ENCODE measurements at regions not wholly inside any gene's neighbourhood (a gene's known extent, or its start where the extent isn't known, plus 50 kb on each side); places are given as distances from the start of the nearest gene placed in this dataset.

- no peak for DNase-seq
Observed at GRCh38 chr10:78164702-78165101, 131.0 kb downstream of the RPS24 start.

- no peak for DNase-seq
Observed at GRCh38 chr10:78165172-78165571, 131.5 kb downstream of the RPS24 start.

DNA sequence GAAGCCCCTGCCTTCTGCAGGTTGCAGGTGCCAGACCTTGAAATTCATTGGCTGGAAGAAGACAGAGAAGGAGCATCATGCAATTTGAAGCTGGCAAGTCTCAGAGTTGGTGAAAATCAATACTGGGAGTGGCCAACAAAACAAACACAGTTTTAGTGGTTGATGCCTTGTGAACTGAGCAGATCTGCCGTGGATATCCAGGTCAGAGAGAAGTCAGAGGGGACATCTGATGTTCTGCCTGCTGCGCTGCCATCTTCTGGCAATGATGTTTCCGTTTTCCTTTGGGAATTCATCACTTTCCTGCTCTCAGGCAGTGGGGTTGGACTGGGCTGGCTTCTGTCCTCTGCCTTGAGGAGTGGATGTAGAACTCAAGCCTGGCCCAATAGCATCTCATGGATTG, 132.0 kb downstream of the RPS24 start:
- DNase-seq, result no peak

DNA sequence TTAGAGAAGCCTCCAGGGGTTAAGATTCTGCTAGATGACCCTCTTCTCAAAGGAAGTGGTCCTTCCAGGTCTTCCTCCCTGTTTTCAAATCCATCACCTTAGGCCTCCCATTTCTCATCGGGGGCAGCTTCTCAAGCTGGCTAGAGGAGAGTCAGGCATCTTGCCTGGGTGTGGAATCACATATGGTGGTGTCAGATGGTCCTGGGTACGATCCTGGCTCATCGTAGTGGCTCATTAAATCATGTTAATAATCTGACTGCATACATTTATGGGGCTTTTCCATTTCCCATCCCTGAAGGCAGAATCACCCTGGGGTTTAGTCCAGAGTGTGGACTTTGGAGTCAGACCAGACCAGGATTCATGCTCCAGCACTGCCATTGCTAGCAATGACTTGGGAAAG, 132.6 kb downstream of the RPS24 start:
- DNase-seq, result no peak

DNA sequence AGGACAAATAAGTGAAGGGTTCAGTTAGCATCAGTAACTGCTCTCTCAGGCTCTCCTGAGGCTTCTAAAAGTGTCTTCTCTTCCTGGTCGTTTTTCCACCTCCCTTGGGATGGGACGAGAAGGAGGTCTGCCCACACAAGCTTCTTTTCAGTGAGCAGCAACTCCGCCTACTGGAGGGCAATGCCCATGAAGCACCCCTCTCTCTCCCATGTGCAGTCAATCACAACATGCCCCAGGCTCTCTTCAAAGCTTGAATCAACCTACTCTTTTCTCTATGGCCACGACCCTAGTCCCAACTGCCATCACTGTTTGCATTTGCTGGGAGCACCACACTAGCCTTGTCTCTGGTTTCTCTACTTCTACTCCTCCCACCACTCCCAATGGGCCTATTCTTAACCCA, 135.6 kb downstream of the RPS24 start:
- no peak for DNase-seq

GRCh38 chr10:78170026-78170475, 136.4 kb downstream of the RPS24 start:
- DNase-seq, result no peak

GRCh38 chr10:78171633-78172400, 138.2 kb downstream of the RPS24 start:
- DNase-seq, result no peak

GRCh38 chr10:78173360-78174015, 139.8 kb downstream of the RPS24 start:
- no peak for DNase-seq

DNA sequence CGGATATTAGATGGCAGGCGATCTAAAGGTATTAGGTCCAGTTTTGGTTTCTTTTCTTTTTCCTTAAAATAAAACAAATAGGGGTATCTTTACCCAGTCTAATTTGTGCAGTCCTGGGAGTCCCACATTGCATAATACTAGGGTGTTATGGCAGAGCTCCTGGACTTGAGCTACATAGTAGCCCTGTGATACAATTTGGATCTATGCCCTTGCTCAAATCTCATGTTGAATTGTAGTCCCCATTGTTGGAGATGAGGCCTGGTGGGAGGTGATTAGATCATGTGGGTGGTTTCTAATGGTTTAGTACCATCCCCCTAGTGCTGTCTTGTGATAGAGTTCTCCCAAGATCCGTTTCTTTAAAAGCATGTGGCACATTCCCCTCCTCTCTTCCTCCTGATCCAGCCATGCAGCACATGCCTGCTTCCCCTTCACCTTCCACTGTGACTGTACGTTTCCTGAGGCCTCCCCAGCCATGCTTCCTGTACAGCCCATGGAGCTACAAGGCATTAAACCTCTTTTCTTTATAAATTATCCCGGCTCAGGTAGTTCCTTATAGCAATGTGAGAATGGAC, 141.9 kb downstream of the RPS24 start:
- no peak for DNase-seq

DNA sequence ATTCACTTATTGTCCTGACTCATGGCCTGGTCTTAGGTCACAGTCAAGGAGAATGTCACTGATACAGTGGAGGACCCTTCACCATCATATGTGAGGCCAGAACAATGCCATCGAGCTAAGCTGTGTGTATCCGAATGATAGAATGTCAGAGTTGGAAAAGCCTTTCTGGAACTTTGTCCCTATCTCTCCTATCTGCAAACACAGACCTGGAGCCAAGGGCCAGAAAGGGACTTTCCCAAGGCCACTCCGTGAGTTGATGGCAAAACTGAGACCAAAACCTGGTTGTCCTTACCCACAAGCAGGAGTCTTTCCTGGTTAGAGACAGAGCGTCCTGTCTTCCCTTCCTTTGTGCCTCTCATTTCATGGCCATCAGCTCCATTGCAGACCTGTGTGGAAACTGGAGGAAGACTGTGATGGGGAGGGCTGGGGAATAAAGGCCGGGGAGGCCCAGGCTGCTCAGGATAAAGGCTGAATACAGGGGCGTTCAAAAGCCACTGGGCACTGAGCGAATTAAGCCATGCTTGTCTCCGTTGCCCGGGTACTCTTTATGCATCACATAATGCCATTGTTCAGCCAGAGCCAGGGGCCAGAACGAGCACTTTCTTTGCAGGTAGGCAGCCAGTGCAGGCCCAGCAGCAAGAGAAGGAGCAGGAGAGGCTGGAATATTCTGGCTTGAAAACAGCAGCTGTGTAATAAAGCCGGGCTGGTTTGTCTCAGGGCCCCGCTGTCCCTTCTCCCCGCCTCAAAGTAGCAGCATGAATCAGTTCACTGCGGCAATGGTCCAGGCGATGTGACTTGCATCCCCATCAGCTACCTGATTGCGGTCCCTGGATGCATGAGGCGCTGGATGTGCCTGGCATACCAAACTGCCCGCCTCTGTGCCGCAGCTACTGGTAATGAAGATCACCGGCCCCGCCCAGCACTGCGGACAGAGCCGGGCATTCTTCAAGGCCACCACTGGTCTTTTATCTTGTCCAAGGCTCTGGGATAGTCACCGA, 143.0 kb downstream of the RPS24 start:
- no peak for DNase-seq

- no peak for DNase-seq
Observed at GRCh38 chr10:78177491-78178185, 144.0 kb downstream of the RPS24 start.

- DNase-seq, result no peak
Observed at GRCh38 chr10:78178397-78178796, 144.7 kb downstream of the RPS24 start.

DNA sequence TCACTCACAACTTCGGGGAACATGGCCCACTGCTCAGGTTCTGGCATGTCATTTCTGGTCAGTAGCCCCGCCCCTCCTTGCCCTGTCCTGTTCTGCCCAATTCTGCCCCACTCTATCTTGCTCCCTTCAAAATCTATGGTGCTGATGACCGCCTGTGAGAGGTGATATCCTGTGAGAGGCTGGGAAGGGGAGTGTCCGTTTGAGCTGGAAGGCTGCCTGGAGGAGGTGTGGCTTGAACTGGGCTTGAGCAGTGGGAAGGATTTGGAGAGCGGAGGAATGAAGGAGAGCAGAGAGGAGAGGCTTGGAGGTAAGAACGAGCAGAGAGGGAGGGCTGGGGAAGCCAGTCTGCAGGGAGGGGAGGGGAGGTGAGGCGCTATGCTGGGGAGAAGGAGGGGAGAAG, 145.3 kb downstream of the RPS24 start:
- DNase-seq, result no peak

DNA sequence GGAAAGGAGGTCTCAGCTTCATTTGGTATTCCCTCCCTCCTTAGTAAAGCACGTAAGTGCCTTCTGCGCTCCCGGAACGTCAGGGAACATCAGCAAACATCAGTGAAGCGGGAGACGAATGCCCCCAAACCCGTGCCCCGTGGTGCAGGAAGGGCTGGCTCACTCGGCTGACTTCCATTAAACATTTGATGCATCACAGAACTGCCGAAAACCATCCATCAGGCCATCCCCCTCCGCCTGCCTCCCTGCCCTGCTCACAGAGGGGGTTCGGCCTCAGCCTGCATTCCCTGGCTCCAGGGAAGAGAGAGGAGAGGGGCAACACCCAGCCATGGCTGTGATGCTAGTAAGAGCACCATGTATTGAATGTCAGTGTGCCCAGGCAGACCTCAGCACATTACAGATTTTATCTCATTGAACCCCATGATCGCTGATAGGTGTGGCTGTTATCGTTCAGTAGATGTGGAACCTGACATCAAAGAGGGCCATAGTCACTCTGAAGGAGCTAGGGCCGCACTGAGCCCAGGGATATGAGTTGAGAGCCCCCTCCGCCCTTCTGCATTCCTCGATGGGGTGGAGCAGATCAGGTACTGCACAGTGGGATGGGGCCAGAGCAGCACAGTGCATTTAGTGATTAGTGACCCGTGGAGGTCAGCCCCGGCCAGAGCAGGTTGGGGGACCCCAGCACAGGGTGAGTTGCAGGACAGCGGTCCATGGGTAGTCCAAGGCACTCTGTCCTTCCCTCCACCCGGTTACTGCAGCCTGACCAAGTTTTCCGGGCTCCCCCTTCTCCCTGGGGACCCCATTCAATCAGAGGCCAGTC, 146.4 kb downstream of the RPS24 start:
- no peak for DNase-seq

DNA sequence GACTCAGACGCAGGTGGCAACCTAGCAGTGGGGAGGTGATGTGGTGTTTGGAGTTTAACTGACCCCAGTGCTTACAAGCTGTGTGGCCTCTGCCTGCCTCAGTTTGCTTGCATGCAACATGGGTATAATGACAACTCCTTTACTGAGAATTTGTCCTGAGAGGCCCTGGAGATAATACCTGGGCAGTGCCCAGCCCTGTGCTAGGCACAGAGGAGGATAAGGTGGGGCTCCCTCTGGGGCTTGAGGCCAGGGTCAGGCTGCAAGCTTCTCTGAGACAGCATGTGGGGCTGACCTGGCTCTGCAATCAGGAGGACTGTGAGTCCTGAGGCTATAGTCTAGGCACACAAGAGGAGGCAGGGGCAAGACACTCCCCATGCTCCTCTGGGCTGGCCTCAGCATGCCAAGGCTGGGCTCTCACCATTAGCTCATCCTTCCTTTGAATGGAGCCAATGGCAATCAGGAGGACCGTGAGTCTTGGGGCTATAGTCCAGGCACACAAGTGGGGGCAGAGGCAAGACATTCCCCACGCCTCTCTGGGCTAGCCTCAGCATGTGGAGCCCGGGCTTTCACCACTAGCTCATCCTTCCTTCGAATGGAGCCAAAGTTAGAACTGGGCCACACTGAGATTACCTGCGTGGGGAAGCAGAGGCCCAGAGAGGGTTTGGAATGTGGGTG, 147.9 kb downstream of the RPS24 start:
- no peak for DNase-seq

DNA sequence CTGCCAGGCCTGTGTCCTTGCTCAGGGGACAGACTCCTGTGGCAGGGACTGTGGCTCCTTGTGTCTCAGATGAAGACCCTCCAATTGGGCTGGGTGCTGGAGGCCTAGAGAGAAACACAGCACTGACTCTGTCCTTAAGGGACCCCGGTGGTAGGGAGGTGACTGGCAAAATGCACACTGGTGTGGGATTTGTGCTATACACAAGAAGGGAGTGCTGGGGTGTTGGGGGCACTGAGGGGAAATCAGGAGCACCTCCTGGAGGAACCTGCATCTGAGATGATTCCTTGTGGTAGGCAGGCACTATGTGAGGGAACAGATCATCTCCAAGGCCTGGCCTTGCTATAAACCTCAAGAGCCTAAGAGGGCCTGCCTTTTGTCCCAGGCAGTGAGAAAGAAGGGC, 149.2 kb downstream of the RPS24 start:
- no peak for DNase-seq

- no peak for DNase-seq
Observed at GRCh38 chr10:78184851-78185692, 151.4 kb downstream of the RPS24 start.

- DNase-seq, result no peak
Observed at GRCh38 chr10:78185693-78186055, 152.0 kb downstream of the RPS24 start.

DNA sequence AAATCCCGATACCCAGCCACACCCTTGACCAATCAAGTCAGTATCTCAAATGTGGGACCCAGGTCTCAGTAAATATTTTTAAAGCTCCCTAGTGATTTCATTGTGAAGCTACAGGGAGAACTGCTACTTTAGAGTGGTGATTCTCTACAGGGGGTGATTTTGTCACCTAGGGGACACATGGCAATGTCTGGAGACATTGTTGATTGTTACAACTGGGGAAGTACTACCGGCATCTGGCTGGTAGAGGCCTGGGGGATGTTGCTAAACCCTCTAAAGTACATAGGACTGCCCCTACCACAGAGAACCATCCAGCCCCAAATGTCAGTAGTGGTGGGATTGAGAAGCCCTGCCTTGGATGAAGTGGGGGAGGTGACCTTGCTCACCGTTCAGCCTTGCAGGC, 152.9 kb downstream of the RPS24 start:
- DNase-seq, result no peak

- DNase-seq, result no peak
Observed at GRCh38 chr10:78187371-78187770, 153.7 kb downstream of the RPS24 start.
